ENCODE measurements at regions not wholly inside any gene's neighbourhood (a gene's known extent, or its start where the extent isn't known, plus 50 kb on each side); places are given as distances from the start of the nearest gene placed in this dataset.
"Not testable (repeated sequence)": the region's sequence is repeated elsewhere in the genome, so short reads cannot be mapped to it uniquely, and the experiment has no call there.

DNA sequence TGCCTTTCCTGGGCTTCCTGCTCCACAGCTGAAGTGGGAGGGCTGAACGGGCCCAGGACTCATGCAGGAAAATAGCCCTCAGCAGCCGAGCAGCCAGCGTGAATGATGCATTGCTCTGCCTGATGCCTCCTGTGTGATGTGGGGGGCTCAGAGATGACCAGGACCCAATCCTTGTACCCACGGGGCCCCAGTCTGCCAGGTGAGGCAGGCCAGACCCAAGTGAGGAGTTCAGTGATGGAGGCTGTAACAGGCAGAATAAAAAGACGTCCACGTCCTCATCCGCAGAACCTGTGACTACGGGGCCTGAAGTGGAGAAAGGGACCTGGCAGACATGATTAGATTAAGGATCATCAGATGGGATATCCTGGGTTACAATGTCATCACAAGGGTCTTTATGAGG, 194.9 kb upstream of the HDAC4 start:
- intact Hi-C loops (cut with DNase I; ENCODE audit: low total_unique reads) = no loop called here
- no peaks in the 10 kb centered on the region for H3K4me1 ChIP-seq
- DNase-seq = no peak
- no peaks in the 10 kb centered on the region for H3K27me3 ChIP-seq
- no peaks in the 10 kb centered on the region for H3K9me3 ChIP-seq
- 90% methylated on average over 8 of the region's 8 CpGs; no CpG with 5 or more reads in 1 of the 2 donors for WGBS, 2 donors (ENCODE audit: low coverage in 1 of 2)
- H3K27ac ChIP-seq = no peak overlapping the region
- no peaks in the 10 kb centered on the region for H3K36me3 ChIP-seq
- no peak overlapping the region for H3K4me3 ChIP-seq
- TF ChIP-seq, protein P1, sequence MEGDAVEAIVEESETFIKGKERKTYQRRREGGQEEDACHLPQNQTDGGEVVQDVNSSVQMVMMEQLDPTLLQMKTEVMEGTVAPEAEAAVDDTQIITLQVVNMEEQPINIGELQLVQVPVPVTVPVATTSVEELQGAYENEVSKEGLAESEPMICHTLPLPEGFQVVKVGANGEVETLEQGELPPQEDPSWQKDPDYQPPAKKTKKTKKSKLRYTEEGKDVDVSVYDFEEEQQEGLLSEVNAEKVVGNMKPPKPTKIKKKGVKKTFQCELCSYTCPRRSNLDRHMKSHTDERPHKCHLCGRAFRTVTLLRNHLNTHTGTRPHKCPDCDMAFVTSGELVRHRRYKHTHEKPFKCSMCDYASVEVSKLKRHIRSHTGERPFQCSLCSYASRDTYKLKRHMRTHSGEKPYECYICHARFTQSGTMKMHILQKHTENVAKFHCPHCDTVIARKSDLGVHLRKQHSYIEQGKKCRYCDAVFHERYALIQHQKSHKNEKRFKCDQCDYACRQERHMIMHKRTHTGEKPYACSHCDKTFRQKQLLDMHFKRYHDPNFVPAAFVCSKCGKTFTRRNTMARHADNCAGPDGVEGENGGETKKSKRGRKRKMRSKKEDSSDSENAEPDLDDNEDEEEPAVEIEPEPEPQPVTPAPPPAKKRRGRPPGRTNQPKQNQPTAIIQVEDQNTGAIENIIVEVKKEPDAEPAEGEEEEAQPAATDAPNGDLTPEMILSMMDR (IDR thresholded peaks at IDR 0.05) = no peak
- TF ChIP-seq POLR2A (IDR thresholded peaks at IDR 0.05) = no peak
- TF ChIP-seq EP300 (IDR thresholded peaks at IDR 0.05; ENCODE audit: low read depth) = no peak
- no peak for TF ChIP-seq POLR2AphosphoS5 (IDR thresholded peaks at IDR 0.05)
- in situ Hi-C loops (cut with MboI; ENCODE audit: low pct_ligation_motif_present in 1 of 4, low pct_unique_long_range_greater_than_20kb in 1 of 4, low sequenced_read_pairs in 3 of 4) = no loop called here

DNA sequence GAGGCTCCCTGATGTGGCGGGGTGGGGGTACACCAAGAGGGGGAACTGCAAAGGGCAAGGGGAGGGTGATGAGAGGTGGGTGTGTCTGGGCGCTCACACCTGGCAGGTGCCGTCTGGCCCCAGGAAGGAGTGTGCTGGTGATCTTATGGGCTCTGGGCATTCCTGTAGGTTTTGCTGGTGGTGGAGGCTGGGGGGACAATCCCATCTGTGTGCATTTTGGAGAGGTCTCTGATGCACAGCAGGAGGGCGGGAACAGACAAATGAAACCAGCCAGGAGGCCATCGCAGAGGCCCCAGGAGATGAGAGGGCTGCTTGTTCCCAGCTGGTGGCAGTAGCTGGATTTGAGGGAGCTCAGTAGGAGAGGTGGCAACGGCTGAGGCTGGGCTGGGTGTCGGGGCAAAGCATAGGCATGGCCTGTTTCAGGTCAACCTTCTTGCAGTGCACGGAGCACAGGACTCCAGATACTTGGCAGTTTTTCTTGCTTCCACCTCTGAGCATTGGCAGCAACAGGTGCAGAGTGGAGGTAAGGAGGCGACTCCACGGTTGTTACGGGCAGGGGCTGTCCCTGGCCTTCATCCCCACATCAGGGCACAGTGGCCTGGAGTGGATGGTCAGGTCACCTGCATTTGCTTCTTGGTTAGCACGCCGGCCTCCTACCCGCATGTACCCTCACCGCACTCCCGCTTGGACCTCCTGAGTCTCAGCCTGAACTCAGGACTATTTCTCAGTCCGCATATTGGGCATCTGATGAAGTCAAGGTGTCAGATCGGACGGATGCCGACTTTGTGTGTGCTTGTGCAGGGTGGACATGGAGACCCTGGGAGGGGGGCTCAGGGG, 194.2 kb upstream of the HDAC4 start:
- 40 to 89% methylated on average over 2 to 20 of the region's 20 CpGs for WGBS, 2 donors (ENCODE audit: low coverage in 1 of 2)
- H3K4me1 ChIP-seq = no peaks in the 10 kb centered on the region
- H3K36me3 ChIP-seq = no peaks in the 10 kb centered on the region
- no peak overlapping the region for H3K4me3 ChIP-seq
- in situ Hi-C loops (cut with MboI; ENCODE audit: low pct_ligation_motif_present in 1 of 4, low pct_unique_long_range_greater_than_20kb in 1 of 4, low sequenced_read_pairs in 3 of 4) (no loop called here), intact Hi-C loops (cut with DNase I; ENCODE audit: low total_unique reads) (no loop called here)
- DNase-seq = no peak
- no peaks in the 10 kb centered on the region for H3K27me3 ChIP-seq
- no peak overlapping the region for H3K27ac ChIP-seq
- H3K9me3 ChIP-seq = no peaks in the 10 kb centered on the region
- TF ChIP-seq POLR2A (IDR thresholded peaks at IDR 0.05) (no peak), POLR2AphosphoS5 (IDR thresholded peaks at IDR 0.05) (no peak), EP300 (IDR thresholded peaks at IDR 0.05; ENCODE audit: low read depth) (no peak)
- TF ChIP-seq, protein P1 (IDR thresholded peaks at IDR 0.05) = no peak

DNA sequence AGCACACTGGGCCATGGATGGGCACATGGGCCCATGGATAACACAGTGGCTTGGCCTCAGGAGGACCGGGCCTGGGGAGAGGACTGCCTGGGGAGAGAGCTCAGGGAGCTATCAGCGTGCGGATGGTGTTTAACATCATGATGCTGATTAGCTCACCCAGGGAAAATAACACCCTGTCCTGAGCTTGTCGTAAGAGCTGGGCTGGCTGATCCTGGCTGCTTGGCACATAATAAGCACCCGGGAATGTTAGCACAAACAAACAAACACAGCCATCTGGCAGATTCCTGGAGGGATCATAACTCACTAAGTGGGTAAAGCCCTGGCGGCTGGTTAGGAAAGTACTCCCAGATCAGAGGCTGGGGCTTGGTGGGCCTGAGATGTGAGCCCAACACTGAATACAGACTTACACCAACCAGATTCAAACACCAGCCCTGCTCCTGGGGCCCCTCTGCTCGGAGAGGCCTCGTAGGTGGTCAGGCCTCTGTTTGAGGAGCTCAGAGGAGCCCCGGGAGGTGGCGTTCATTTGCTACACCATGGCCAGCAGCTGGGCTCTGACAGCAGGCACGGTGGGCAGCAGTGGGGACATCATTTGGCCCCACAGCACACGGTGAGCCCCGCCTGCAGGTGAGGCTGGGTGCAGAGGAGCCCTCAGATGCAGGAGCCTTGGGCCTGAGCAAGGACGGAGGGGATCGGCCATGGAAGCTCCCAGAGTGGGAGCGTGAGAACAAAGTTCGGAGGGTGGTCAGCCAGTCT, 193.4 kb upstream of the HDAC4 start:
- no peak overlapping the region for H3K4me3 ChIP-seq
- intact Hi-C loops (cut with DNase I; ENCODE audit: low total_unique reads) (no loop called here), in situ Hi-C loops (cut with MboI; ENCODE audit: low pct_ligation_motif_present in 1 of 4, low pct_unique_long_range_greater_than_20kb in 1 of 4, low sequenced_read_pairs in 3 of 4) (no loop called here)
- no peaks in the 10 kb centered on the region for H3K4me1 ChIP-seq
- H3K27ac ChIP-seq = no peak overlapping the region
- WGBS, 2 donors (ENCODE audit: low coverage in 1 of 2) = 80 to 84% methylated on average over 3 to 12 of the region's 17 CpGs
- H3K36me3 ChIP-seq = no peaks in the 10 kb centered on the region
- TF ChIP-seq EP300 (IDR thresholded peaks at IDR 0.05; ENCODE audit: low read depth) (no peak), POLR2A (IDR thresholded peaks at IDR 0.05) (no peak), POLR2AphosphoS5 (IDR thresholded peaks at IDR 0.05) (no peak)
- TF ChIP-seq, protein P1 (IDR thresholded peaks at IDR 0.05) = no peak
- no peaks in the 10 kb centered on the region for H3K27me3 ChIP-seq
- H3K9me3 ChIP-seq = no peaks in the 10 kb centered on the region
- no peak for DNase-seq

DNA sequence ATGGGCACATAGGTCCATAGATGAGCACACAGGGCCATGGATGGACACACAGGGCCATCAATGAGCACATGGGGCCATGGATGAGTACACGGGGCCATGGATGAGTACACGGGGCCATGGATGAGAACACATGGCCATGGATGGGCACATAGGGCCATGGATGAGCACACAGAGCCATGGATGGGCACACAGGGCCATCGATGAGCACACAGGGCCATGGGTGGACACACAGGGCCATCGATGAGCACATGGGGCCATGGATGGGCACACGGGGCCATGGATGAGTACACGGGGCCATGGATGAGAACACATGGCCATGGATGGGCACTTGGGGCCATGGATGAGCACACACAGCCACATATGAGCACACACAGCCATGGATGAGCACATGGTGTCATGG, 192.6 kb upstream of the HDAC4 start:
- in situ Hi-C loops (cut with MboI; ENCODE audit: low pct_ligation_motif_present in 1 of 4, low pct_unique_long_range_greater_than_20kb in 1 of 4, low sequenced_read_pairs in 3 of 4) = no loop called here
- Histone ChIP-seq H3K4me1 (no peaks in the 10 kb centered on the region), H3K27ac (no peak overlapping the region), H3K27me3 (no peaks in the 10 kb centered on the region), H3K36me3 (no peaks in the 10 kb centered on the region), H3K9me3 (no peaks in the 10 kb centered on the region), H3K4me3 (no peak overlapping the region)
- WGBS, 2 donors (ENCODE audit: low coverage in 1 of 2) = 84 to 93% methylated on average over 3 to 6 of the region's 6 CpGs
- no peak for DNase-seq
- TF ChIP-seq, protein P1 (IDR thresholded peaks at IDR 0.05) = no peak
- no peak for TF ChIP-seq POLR2AphosphoS5 (IDR thresholded peaks at IDR 0.05)
- TF ChIP-seq POLR2A (IDR thresholded peaks at IDR 0.05) = no peak
- no peak for TF ChIP-seq EP300 (IDR thresholded peaks at IDR 0.05; ENCODE audit: low read depth)
- intact Hi-C loops (cut with DNase I; ENCODE audit: low total_unique reads) = no loop called here

DNA sequence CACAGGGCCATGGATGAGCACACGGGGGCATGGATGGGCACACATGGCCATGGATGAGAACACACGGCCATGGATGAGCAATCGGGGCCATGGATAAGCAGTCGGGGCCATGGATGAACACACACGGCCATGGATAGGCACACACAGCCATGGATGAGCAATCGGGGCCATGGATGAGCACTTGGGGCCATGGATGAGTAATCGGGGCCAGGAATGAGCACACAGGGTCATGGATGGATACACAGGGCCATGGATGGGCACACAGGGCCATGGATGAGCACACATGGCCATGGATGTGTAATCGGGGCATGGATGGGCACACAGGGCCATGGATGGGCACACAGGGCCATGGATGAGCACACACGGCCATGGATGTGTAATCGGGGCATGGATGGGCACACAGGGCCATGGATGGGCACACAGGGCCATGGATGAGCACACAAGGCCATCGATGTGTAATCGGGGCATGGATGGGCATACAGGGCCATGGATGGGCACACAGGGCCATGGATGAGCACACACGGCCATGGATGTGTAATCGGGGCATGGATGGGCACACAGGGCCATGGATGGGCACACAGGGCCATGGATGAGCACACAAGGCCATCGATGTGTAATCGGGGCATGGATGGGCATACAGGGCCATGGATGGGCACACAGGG, 191.9 kb upstream of the HDAC4 start:
- H3K9me3 ChIP-seq; H3K27me3 ChIP-seq; intact Hi-C loops (cut with DNase I; ENCODE audit: low total_unique reads); in situ Hi-C loops (cut with MboI; ENCODE audit: low pct_ligation_motif_present in 1 of 4, low pct_unique_long_range_greater_than_20kb in 1 of 4, low sequenced_read_pairs in 3 of 4); H3K4me3 ChIP-seq; H3K36me3 ChIP-seq; H3K27ac ChIP-seq; DNase-seq; H3K4me1 ChIP-seq: not testable (repeated sequence)
- 82 to 86% methylated on average over 8 to 11 of the region's 16 CpGs for WGBS, 2 donors (ENCODE audit: low coverage in 1 of 2)
